Brain microvascular endothelial cell (primary cell): ENCODE measurements at regions not wholly inside any gene's neighbourhood (a gene's known extent, or its start where the extent isn't known, plus 50 kb on each side); places are given as distances from the start of the nearest gene placed in this dataset.

ENCODE experiments used
- DNase-seq: peaks from one replicate; pipeline ENCODE4 v3.0.0-alpha.2; 2020
- H3K27ac ChIP-seq: fragments of 250-450 bp; sonication (Bioruptor Pico); 2 replicates; pipeline ENCODE4 v1.5.1; 2020; ENCODE audit warnings: mild to moderate bottlenecking, moderate library complexity
- H3K27me3 ChIP-seq: fragments of 250-450 bp; sonication (Bioruptor Pico); replicated peaks from 2 replicates; pipeline ENCODE4 v1.5.1; 2020; ENCODE audit warnings: mild to moderate bottlenecking
- H3K36me3 ChIP-seq: fragments of 250-450 bp; sonication (Bioruptor Pico); replicated peaks from 2 replicates; pipeline ENCODE4 v1.5.1; 2020; ENCODE audit warnings: mild to moderate bottlenecking
- H3K4me3 ChIP-seq: 2 replicates; pipeline ENCODE4 v1.5.1; 2011; ENCODE audit warnings: low read depth, mild to moderate bottlenecking, control low read depth, low read length, moderate library complexity
- CTCF ChIP-seq: IDR thresholded peaks from 2 replicates; pipeline ENCODE4 v1.5.1; 2011; ENCODE audit warnings: low read depth, mild to moderate bottlenecking, moderate library complexity, low read length, control low read depth, inconsistent platforms; ENCODE audit errors: missing control alignments
- in situ Hi-C: cut with HindIII; loops from 2 replicates; pipeline ENCODE4 v1.10.0; 2017; ENCODE audit warnings: low sequenced_read_pairs, low pct_ligation_motif_present

- Histone ChIP-seq H3K4me3 (no peak overlapping the region), H3K27me3 (no peaks in the 10 kb centered on the region), H3K36me3 (no peaks in the 10 kb centered on the region), H3K27ac (no peak overlapping the region)
- DNase-seq: no peak
- in situ Hi-C loops: no loop called here
- TF ChIP-seq CTCF: no peak
Observed at GRCh38 chr10:36499693-36500092, 625.7 kb upstream of the ANKRD30A start.

DNA sequence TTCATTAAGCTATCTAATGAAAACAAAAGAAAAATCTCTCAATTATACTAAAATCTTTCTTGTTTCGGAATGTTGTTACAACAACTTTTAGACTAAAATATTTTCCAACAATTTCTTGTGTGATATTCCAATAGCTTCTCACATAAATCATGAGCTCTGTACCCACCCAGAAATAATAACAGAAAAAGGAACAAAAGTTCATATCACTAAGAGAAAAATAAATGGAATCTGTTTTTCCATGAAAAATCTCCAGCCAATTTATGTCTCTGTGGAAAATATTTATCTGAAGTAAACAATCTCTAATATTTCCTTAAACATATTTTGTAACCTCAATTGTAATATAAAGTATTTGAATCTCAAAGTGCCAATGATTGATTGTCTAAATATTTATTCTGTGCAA lies 628.6 kb upstream of the ANKRD30A start:
- no peak for TF ChIP-seq CTCF
- H3K27me3 ChIP-seq: no peaks in the 10 kb centered on the region
- in situ Hi-C loops: no loop called here
- DNase-seq: no peak
- H3K27ac ChIP-seq: no peak overlapping the region
- H3K36me3 ChIP-seq: no peaks in the 10 kb centered on the region
- H3K4me3 ChIP-seq: no peak overlapping the region

DNA sequence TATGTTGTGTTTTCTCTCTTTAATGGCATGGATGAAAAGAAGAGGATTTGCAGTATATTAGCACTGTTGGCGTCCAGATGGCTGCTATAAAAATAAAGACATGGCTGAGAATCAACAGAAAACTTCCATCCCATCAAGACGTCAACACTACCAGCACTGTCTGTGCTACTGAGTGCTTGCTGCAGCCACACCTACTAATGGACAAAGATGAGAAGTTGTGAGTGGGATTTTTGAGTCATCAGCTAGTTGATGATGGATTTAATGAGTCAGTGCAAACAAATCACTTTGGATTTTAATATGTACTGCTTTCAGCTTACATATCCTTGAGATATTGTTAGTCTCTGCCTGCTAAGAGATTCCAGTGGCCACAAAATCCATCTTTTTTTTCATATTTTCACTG lies 631.0 kb upstream of the ANKRD30A start:
- peak; percentile 45 for DNase-seq
- in situ Hi-C loops: no loop called here
- no peak for TF ChIP-seq CTCF
- Histone ChIP-seq H3K27me3 (no peaks in the 10 kb centered on the region), H3K4me3 (no peak overlapping the region), H3K27ac (peak overlapping the region; percentile 16), H3K36me3 (no peaks in the 10 kb centered on the region)

DNA sequence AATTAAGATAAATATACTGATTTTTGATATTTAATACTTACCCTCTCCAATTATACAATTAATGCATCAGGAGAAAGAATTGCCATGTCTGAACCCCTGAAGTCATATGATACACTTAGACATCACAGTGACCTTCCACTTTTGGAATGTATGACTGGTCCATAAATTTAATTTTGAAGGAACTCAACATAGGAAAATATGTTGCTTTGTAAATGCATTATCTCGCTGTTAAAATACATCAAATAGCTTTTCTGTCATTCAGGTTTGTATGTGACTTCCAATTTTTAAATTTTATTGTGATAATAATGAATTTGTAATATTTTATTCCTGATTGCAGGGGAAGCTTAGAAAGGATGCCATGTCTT lies 631.9 kb upstream of the ANKRD30A start:
- in situ Hi-C loops: no loop called here
- TF ChIP-seq CTCF: no peak
- no peak for DNase-seq
- no peaks in the 10 kb centered on the region for H3K27me3 ChIP-seq
- H3K4me3 ChIP-seq: no peak overlapping the region
- peak overlapping the region; percentile 75 for H3K27ac ChIP-seq
- H3K36me3 ChIP-seq: no peaks in the 10 kb centered on the region

GRCh38 chr10:36492590-36493515 lies 632.5 kb upstream of the ANKRD30A start:
- peak overlapping the region; percentile 75 for H3K27ac ChIP-seq
- TF ChIP-seq CTCF: no peak
- DNase-seq: peak; percentile 40
- H3K4me3 ChIP-seq: no peak overlapping the region
- no peaks in the 10 kb centered on the region for H3K36me3 ChIP-seq
- in situ Hi-C loops: no loop called here
- no peaks in the 10 kb centered on the region for H3K27me3 ChIP-seq

DNA sequence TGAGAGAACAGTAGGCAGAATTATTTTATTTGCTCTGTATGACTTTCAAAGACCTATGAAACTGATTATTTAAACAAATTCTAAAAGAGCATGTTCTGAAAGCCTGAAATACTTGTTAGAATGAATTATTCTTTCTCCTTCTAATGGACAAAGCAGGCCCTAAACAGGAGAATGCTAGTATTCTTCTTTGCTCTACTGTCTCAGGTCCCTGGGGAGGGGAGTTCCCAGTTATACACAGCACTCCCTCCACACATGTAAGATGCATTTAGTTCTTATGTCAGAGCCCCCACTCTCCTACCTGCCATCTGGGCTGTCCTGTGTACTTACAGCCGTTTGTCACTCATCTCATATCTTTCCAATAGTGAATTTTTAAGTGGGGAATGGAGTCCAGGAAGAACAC lies 633.5 kb upstream of the ANKRD30A start:
- in situ Hi-C loops: no loop called here
- Histone ChIP-seq H3K4me3 (no peak overlapping the region), H3K36me3 (no peaks in the 10 kb centered on the region), H3K27ac (no peak overlapping the region), H3K27me3 (no peaks in the 10 kb centered on the region)
- DNase-seq: no peak
- TF ChIP-seq CTCF: no peak
